NCI-H446 (cell line): ENCODE measurements at regions not wholly inside any gene's neighbourhood (a gene's known extent, or its start where the extent isn't known, plus 50 kb on each side); places are given as distances from the start of the nearest gene placed in this dataset.
"Not testable (repeated sequence)": the region's sequence is repeated elsewhere in the genome, so short reads cannot be mapped to it uniquely, and the experiment has no call there.

Experiments used
- DNase-seq, 2 experiments: peaks; one replicate each; lab custom pipeline; 2025; lab: John Stamatoyannopoulos, UW

DNA sequence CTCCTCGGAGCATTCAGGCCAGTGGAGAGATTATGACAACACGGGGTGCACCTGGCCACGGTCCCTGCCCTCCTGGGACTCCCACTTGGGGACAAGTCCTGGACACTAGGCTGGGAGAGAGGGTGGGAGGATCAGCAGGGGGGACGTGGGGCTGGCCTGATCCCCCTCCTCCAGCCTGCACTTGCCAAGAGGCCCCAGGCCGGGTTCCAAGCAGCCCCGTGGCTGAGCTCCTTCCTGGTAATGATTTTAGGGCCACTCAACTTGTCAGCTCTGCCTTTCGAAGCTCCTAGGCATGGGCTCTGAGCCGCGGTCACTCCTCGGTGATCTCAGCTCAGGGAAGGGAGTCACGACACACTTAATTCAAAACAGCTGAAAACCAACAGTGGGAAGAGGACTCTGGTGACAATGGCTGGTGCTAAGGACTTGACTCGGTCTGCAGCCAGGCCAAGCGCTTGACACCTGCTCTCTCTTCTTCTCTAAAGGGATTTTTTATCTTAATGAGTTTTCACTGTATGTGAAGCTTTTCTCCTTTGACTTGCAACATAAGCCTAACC, 161.7 kb downstream of the BMP7 start:
- no peak for DNase-seq

DNA sequence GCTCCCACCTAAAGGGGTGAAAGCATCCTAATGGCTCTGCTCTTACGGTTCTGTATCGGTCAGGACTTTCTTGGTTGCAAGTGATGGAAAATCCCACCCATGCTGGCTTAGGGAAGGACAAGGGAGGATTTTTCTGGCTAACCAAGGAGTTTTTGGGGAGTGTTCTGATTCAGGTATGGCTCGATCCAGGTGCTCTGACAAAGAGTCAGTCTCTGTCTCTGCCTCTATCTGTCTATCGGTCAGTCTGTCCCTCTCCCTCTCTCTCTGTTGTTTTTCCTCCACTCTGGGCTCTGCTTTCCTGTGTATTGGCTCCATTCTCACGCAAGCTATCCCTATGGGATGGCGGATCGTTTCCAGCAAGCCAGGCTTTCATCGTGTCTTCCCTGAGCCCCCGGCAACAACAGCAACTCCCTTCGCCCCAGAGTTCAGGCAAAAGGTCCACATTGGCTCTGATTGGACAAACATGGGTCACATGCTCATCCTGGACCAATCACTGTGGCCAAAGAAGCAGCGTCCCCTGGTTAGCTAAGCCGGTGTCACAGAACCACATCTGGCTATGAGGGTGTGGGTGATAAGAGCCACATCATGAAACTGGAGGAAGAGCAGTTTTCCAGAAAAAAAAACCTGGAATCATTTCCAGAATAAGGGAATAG, 160.3 kb downstream of the BMP7 start:
- DNase-seq, result no peak

- DNase-seq, result no peak
Observed at GRCh38 chr20:57106692-57107091, 159.7 kb downstream of the BMP7 start.

DNA sequence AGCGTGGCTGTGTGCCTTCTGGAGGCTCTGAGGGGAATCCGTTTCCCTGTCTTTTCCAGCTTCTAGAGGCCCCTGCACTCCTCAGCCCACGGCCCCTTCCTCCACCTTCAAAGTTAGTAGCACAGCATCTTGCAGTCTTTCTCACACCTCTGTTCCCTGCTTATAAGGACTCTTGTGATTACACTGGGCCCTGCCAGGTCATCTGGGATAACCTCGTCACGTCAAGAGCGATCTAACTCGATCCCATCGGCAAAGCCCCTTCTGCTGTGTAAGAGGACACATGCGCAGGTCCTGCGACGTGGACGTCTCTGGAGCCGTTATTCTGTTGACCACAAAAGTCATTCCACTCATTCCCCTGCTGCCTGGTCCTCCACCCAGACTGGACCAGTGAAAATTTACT, 159.2 kb downstream of the BMP7 start:
- DNase-seq, result no peak

- DNase-seq, result no peak
Observed at GRCh38 chr20:57108218-57108617, 158.2 kb downstream of the BMP7 start.

DNA sequence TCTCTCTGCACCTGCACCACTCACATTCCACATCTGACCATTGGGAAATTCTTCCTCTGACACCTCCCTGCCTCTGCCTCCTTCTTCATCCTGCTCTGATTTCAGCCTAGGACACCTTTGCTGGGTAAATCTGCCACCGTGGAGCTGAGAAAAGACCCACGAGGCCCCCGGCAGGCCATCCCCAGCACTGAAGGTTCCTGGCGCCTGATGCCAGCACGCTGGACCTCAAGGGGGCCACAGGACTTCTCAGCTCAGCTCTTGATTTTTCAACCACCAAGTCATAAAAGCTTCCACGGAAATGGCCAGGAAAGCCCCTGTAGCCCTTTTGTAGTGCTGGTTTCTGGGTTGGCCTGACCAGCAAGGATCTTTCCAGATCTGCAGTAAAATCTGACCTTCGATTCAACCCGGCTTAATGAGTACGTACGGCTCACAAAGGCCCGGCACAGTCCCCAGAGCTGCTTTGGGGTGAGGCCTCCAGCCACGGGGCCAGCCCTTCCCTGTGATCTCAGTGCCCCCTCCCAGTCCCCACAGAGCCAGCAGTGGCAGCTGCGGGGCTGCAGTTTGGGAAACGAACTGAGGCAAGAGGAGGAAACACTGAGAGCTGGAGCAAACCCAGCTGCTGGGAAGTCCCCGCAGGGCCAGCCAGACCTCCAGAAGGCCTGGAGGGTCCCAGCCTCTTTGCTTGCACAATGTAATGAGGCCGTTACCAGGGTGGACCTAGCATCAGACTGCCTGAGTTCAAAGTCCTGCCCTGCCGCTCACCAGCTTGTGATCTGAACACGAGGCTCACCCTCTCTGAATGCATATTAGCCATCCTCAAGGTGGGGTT, 157.5 kb downstream of the BMP7 start:
- no peak for DNase-seq

DNA sequence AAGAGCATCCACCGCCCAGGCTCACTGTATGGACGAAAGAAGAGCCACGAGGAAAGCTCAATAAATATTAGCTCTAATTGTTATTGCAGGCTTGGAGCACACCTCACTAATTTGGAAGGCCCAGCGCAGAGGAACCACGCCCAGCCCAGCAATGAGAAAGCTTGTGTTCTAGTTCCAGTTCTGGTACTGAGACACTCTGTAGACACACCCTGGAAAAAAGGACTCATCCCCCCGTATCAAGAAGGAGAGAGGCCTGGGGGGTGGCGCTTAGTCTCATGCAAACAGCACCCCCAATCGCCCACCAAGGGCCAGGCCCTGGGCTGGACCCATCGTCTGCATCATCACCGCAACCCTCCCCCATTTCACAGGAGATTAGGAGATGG, 156.9 kb downstream of the BMP7 start:
- DNase-seq, result no peak

GRCh38 chr20:57110121-57111027, 156.1 kb downstream of the BMP7 start:
- not testable (repeated sequence) for DNase-seq

GRCh38 chr20:57111028-57111373, 155.4 kb downstream of the BMP7 start:
- DNase-seq, result no peak

DNA sequence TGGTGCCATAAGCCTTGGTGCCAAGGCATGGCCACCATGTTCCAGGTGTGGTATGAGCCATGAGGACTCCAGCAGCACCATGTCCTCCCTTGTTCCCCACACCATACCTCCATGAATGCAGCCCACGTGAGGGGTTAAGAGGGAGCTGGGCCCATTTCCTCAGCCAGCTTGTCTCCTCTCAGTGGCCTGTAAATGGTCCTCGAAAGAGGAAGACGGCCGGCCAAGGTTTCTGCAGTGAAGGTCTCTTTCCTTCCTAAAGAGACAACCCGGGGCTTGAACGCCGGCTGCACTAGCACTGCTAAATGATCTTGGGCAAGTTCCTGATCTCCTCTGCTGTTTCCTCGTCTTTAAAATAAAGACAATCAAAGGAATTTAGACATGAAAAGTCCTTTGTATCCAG, 154.0 kb downstream of the BMP7 start:
- no peak for DNase-seq

- no peak for DNase-seq
Observed at GRCh38 chr20:57114290-57115005, 152.0 kb downstream of the BMP7 start.

- no peak for DNase-seq
Observed at GRCh38 chr20:57117296-57117695, 149.1 kb downstream of the BMP7 start.

GRCh38 chr20:57118107-57118769, 148.2 kb downstream of the BMP7 start:
- DNase-seq, result no peak
